Epithelial cell of proximal tubule (primary cell): ENCODE measurements at regions not wholly inside any gene's neighbourhood (a gene's known extent, or its start where the extent isn't known, plus 50 kb on each side); places are given as distances from the start of the nearest gene placed in this dataset.

Source experiments
- DNase-seq: peaks from one replicate; pipeline ENCODE4 v3.0.0-alpha.2; 2011; ENCODE audit warnings: low read depth
- H3K4me3 ChIP-seq: 2 replicates; pipeline ENCODE4 v1.5.1; 2011; ENCODE audit warnings: low read depth, mild to moderate bottlenecking, low read length
- TF ChIP-seq, protein P1 (sequence below): conservative IDR thresholded peaks from 2 replicates; pipeline ENCODE4 v1.5.1; 2012; ENCODE audit warnings: low read depth, mild to moderate bottlenecking, low read length

- H3K4me3 ChIP-seq, result no peak overlapping the region
- DNase-seq, result no peak
- TF ChIP-seq, protein P1, sequence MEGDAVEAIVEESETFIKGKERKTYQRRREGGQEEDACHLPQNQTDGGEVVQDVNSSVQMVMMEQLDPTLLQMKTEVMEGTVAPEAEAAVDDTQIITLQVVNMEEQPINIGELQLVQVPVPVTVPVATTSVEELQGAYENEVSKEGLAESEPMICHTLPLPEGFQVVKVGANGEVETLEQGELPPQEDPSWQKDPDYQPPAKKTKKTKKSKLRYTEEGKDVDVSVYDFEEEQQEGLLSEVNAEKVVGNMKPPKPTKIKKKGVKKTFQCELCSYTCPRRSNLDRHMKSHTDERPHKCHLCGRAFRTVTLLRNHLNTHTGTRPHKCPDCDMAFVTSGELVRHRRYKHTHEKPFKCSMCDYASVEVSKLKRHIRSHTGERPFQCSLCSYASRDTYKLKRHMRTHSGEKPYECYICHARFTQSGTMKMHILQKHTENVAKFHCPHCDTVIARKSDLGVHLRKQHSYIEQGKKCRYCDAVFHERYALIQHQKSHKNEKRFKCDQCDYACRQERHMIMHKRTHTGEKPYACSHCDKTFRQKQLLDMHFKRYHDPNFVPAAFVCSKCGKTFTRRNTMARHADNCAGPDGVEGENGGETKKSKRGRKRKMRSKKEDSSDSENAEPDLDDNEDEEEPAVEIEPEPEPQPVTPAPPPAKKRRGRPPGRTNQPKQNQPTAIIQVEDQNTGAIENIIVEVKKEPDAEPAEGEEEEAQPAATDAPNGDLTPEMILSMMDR, result no peak
These were observed 165.3 kb upstream of the USP24 start for GRCh38 chr1:55380355-55380970.

GRCh38 chr1:55378582-55378981 is 163.4 kb upstream of the USP24 start:
- DNase-seq, result no peak
- TF ChIP-seq, protein P1, result peak; percentile 87
- H3K4me3 ChIP-seq, result no peak overlapping the region

DNA sequence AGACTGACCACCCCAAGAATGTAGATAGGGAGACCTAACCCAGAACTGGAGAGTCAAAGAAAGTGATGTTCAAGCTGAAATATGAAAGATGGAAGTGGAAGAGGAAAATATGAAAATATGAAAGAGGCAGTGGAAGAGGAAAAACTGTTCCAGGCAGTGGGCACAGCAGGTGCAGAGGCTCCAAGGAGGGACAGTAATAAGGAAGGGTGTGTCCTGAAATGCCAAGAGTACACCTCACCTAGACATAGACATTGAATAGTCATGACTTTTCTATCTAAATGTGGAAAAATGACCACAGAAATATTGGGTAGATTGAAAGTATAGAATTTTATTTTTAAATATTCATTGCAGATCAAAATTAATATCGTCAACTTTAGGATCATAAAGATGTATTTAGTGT is 161.7 kb upstream of the USP24 start:
- TF ChIP-seq, protein P1, result no peak
- H3K4me3 ChIP-seq, result no peak overlapping the region
- no peak for DNase-seq

DNA sequence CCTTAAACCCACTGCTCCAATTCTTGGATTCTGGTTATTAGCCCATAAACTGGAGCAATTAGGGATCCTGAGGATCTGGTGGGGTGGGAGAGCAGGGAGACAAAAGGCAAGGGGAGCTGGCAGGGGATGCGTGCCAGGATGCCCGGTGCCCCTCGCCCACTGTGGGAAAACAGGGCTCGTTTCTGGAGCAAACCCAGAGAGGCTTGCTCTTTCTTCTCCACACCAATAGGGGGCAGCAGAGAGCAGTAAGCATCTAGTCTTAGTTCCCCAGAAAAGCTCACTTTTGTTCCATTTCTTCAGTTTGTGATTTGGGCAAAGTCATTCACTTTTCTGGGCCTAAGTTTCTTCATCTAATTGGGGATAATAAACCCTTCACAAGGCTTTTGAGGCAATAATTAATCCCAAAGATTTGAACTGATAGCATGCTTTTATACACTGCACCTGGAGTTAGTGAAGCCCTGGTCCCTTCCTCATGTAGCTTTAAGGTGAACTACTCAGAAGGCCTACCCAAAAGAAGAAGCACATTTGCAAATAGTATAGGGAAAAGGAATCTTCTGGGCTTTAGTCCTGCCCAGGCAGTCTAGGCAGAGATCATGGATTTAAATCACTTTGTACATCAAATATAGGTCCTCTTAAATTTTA is 160.6 kb upstream of the USP24 start:
- no peak for DNase-seq
- H3K4me3 ChIP-seq, result no peak overlapping the region
- TF ChIP-seq, protein P1, result peak; percentile 96

DNA sequence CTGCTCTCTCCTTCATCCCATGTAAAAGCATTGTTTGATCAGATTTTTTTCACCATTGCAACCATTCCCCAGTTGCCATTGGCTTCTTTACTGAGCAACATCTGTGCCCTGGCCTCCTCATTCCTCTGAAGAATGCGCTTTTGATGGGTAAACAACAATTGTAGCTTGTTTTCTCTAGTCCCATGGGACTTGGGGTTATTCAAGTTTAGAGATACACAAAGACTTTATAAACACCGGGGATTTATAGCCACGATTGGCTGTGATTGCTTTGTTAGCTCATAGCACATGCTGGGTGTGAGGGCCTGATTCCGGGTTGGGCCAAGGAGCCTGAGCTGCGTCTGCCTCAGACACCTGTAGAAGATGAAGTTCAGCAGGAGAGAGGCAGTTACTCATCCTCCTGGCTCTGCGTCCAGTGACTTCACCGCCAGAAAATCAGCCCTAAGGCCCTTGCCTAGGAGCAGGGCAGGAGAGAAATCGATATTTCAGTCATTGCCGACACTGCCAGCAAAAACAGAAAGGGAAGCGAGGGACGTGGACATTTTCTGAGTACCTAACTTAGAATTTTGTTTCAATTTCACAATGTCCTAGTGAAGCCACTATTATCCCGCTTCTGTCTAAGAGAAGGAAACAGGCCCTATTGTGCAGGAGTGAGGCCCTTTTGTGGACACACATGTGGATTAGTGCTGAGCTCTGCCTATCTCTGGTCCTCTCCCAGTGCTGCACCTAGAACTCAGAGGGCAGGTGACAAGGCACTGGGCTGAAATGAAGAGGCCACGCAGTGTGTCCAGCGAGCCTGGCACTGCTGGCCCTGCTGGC is 159.8 kb upstream of the USP24 start:
- DNase-seq, result no peak
- H3K4me3 ChIP-seq, result no peak overlapping the region
- TF ChIP-seq, protein P1, result no peak

DNA sequence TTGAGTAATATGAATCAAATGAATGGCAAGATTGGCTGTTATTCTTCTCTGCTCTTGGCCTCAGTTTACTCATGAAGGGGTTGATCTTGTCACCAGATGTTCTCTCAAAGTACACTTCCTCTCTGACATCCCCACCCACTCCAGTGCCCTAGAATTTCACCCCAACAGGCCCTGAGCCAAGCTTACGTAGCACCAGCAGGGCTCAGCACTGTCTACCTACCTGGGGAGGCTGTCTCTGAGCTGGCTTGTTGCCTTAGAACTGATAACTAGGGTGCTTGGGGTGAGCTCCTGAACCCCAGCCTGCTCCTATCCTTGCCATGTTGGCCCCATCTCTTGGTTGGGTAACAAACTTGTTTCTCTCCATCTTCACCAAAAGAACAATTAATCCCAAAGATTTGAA is 159.1 kb upstream of the USP24 start:
- no peak overlapping the region for H3K4me3 ChIP-seq
- TF ChIP-seq, protein P1, result no peak
- DNase-seq, result no peak
